HG03066 (cell line): ENCODE measurements at regions not wholly inside any gene's neighbourhood (a gene's known extent, or its start where the extent isn't known, plus 50 kb on each side); places are given as distances from the start of the nearest gene placed in this dataset.
"Not testable (repeated sequence)": the region's sequence is repeated elsewhere in the genome, so short reads cannot be mapped to it uniquely, and the experiment has no call there.

Experiments
- ATAC-seq: cut with Tn5 transposase; IDR thresholded peaks from one replicate; pipeline ENCODE4 v1.9.1; 2021; ENCODE audit warnings: low read depth; ENCODE audit not compliant: unreplicated experiment

DNA sequence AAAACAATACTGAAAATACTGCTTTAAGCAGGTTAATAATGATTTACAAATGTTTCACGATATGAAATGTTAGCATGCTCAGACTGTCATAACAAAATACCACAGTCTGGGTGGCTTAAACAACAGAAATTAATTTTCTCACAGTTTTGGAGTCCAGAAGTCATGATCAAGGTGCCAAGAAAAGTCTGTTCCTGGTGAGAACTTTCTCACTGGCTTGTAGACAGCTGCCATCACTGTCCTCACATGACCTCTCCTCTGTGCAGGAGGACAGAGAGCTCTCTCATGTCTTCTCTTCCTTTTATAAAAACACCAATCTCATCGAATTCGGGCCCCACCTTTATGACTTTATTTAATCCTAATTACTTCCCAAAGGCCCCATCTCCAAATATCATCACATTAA, 426.7 kb downstream of the KLHL13 start:
- no peak for ATAC-seq

- ATAC-seq: no peak
Measured at GRCh38 chrX:117680286-117680685, 436.3 kb downstream of the KLHL13 start.

DNA sequence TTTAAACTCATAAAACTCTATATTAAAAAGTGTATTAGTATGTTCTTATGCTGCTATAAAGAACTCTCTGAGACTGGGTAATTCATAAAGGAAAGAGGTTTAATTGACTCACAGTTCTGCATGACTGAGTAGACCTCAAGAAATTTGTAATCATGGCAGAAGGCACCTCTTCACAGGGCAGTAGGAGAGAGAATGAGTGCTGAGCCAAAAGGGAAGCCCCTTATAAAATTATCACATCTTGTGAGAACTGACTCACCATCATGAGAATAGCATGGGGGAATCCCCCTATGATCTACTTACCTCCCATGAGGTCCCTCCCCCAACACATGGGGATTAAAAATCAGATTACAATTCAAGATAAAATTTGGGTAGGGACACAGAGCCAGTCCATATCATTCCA, 463.2 kb downstream of the KLHL13 start:
- no peak for ATAC-seq

GRCh38 chrX:117645639-117646038, 471.0 kb downstream of the KLHL13 start:
- ATAC-seq: no peak

- no peak for ATAC-seq
Measured at GRCh38 chrX:117641913-117642656, 474.5 kb downstream of the KLHL13 start.

GRCh38 chrX:117636826-117637225, 479.8 kb downstream of the KLHL13 start:
- no peak for ATAC-seq

DNA sequence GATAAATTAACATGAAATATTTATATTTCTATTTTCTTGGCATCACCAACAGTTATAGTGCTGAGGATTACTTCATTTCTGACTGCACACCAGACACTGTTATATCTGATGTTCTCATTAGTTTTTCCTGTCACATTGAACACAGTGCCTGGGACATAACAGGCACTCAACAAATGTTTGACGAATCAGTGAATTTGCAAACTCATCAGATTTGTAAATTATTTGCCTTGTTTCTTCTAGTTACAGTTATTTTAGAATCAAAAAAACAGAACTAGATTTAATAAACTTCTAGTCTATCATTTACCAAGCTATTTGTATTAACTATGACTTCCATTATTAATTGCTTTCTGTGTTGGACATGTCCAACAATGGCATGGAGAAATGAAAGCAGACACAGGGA, 483.3 kb downstream of the KLHL13 start:
- ATAC-seq: no peak

- no peak for ATAC-seq
Measured at GRCh38 chrX:117628381-117628780, 488.2 kb downstream of the KLHL13 start.

DNA sequence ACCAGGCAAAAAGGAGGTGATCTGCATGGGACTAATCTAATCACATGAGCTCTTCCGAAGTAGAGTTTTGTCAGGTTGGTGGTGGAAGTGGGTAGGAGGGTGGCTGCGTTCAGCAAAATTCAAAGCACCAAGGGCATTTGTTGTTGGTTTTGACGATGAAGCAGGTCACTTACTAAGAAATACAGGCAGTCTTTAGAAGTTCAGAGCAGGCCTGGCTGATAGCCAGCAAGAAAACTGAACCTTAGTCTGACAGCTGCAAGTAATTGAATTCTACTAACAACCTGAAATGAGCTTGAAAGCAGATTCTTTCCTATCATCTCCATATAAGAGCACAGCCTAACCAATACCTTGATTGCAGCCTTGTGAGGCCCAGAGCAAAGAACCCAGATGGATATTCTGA, 505.8 kb downstream of the KLHL13 start:
- no peak for ATAC-seq

GRCh38 chrX:117610049-117610448, 506.6 kb downstream of the KLHL13 start:
- no peak for ATAC-seq

DNA sequence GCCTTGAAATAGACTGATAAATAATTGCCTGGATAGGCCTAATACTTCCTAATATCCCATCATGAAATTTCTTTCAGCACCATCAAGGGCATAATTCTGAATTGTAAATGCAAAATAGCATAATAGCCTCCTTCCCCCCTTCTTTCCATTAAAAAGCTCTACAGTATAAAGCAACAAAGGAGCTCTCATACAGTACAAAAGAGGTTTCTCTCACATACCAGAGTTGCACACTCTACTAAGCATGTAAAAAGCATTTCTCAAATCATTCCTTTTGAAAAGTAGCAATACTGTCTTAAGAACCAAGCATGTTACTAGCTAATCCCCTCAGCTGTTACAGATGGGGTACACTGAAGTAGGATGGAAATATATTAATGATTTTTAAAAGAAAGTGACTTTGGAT, 509.0 kb downstream of the KLHL13 start:
- no peak for ATAC-seq

DNA sequence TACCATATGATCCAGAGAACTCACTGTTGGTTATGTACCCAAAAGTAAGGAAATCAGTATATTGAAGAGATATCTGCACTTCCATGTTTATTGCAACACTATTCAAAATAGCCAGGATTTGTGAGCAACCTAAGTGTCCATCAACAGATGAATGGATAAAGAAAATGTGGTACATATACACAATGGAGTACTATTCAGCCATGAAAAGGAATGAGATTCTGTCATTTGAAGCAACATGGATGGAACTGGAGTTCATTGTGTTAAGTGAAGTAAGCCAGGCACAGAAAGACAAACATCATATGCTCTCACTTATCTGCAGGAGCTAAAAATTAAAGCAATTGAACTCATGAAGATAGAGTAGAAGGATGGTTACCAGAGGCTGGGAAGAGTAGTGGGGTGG, 510.5 kb downstream of the KLHL13 start:
- not testable (repeated sequence) for ATAC-seq

GRCh38 chrX:117570160-117570559, 546.5 kb downstream of the KLHL13 start:
- ATAC-seq: no peak

GRCh38 chrX:117568238-117568637, 548.4 kb downstream of the KLHL13 start:
- no peak for ATAC-seq

- no peak for ATAC-seq
Measured at GRCh38 chrX:117543885-117544284, 572.7 kb downstream of the KLHL13 start.

GRCh38 chrX:117539090-117539418, 577.6 kb downstream of the KLHL13 start:
- ATAC-seq: no peak

DNA sequence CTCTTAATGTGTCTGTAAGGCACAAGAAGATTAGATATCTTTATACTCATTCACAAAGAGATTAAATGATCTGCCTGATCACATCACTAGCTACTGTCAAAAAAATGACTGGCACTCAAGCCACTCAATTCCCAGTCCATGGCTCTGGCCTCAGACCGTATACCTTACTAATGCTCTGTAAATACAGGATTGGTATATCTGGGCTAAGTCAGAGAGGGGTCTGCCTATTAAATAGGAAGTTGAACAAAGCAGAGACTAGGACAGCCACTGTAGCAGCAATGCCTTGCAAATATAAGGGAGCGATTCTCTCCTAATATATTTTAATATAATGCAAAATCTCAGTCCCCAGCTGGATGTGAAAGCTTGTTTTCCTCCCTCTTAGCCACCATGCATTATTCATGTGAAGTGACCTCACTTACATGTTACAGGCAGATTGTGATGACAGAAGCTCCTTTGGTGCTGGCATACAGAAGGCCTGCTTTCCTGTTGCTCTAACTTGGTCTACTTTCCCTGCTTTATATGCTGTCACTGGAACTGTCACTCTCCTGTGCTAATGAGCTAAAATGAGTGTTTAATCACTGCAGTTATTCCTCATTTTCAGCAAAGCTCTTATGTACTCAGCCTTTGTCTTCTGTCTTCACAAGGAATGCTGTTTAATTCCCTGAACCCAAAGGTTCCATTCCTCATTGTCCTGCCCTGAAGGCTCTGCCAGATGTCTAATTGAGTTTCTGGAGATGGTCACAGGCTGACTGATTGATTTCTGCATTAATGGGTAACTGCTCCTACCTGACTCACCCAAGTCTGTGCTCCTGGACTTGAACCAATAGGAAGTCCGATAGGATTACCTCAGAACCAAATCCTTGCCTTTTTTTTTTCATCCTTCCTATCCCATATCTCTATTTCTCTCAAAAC, 578.2 kb downstream of the KLHL13 start:
- no peak for ATAC-seq

GRCh38 chrX:117532339-117532738, 584.3 kb downstream of the KLHL13 start:
- no peak for ATAC-seq

GRCh38 chrX:117522725-117523700, 593.6 kb downstream of the KLHL13 start:
- no peak for ATAC-seq

DNA sequence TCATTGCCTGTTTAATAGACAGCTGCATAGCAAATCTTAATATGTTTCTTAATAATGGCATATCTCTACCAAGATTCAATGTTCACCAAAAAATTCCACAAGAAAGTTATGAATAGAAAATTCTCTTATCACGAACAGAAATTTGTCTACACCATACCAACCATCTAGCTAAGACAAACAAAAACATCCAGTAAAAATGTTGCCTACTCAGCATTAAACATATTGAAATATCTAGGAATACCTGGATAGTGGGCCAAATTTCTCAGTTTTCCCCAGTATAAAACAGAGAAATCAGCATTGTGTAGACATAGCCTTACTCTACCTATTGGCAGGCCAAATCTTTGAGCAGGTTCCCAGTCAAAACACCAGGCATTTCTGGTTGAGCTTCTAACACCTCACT, 598.6 kb downstream of the KLHL13 start:
- ATAC-seq: no peak

- ATAC-seq: no peak
Measured at GRCh38 chrX:117511379-117511778, 605.2 kb downstream of the KLHL13 start.
